ENCODE measurements at regions not wholly inside any gene's neighbourhood (a gene's known extent, or its start where the extent isn't known, plus 50 kb on each side); places are given as distances from the start of the nearest gene placed in this dataset.

- H3K9ac ChIP-seq (ENCODE audit: low read length) = no peak overlapping the region
- H3K4me3 ChIP-seq (ENCODE audit: low read length) = no peak overlapping the region
- no peaks in the 10 kb centered on the region for H3K79me2 ChIP-seq (replicated peaks; ENCODE audit: insufficient read depth, low read length)
- H3K4me2 ChIP-seq (ENCODE audit: low read length) = no peak overlapping the region
- H3K27ac ChIP-seq (ENCODE audit: low read length) = no peak overlapping the region
- H3K36me3 ChIP-seq (ENCODE audit: insufficient read depth, low read length) = no peaks in the 10 kb centered on the region
- no peaks in the 10 kb centered on the region for H3K9me3 ChIP-seq (ENCODE audit: low read length)
- TF ChIP-seq CTCF (IDR thresholded peaks at IDR 0.05; ENCODE audit: poor library complexity, severe bottlenecking) = no peak
- no peak for TF ChIP-seq POLR2AphosphoS5 (IDR thresholded peaks at IDR 0.05)
- TF ChIP-seq EZH2 (IDR thresholded peaks at IDR 0.05; ENCODE audit: borderline replicate concordance, insufficient read depth, low read length, poor library complexity, severe bottlenecking) = no peak
- no peak for TF ChIP-seq SMC3 (conservative IDR thresholded peaks at IDR 0.05; ENCODE audit: poor library complexity)
- TF ChIP-seq EP300 (conservative IDR thresholded peaks at IDR 0.05; ENCODE audit: poor library complexity, severe bottlenecking) = no peak
- TF ChIP-seq TAF1 (IDR thresholded peaks at IDR 0.05; ENCODE audit: low read depth) = no peak
- TF ChIP-seq RAD21 (conservative IDR thresholded peaks at IDR 0.05) = no peak
- TF ChIP-seq MXI1 (conservative IDR thresholded peaks at IDR 0.05; ENCODE audit: poor library complexity, severe bottlenecking) = no peak
- no peak for TF ChIP-seq REST (IDR thresholded peaks at IDR 0.05; ENCODE audit: borderline replicate concordance)
- no peaks in the 10 kb centered on the region for H3K9me2 ChIP-seq (ENCODE audit: insufficient read depth, low read length)
- no peaks in the 10 kb centered on the region for H4K20me1 ChIP-seq (ENCODE audit: insufficient read depth)
- H3K27me3 ChIP-seq (ENCODE audit: insufficient read depth, low read depth, low read length) = no peaks in the 10 kb centered on the region
- no peaks in the 10 kb centered on the region for H3F3A ChIP-seq (ENCODE audit: insufficient read depth, low read length, poor library complexity, severe bottlenecking)
- no peak overlapping the region for H2AFZ ChIP-seq (ENCODE audit: low read depth, low read length)
These were observed 680.2 kb downstream of the VRK1 start for GRCh38 chr14:97477353-97477752.

- no peak overlapping the region for H3K9ac ChIP-seq (ENCODE audit: low read length)
- no peak overlapping the region for H3K4me3 ChIP-seq (ENCODE audit: low read length)
These were observed 688.0 kb downstream of the VRK1 start for GRCh38 chr14:97485201-97485600.

More at GRCh38 chr14:97485201-97485600, 688.0 kb downstream of the VRK1 start:
- no peaks in the 10 kb centered on the region for H3F3A ChIP-seq (ENCODE audit: insufficient read depth, low read length, poor library complexity, severe bottlenecking)
- no peak overlapping the region for H3K27ac ChIP-seq (ENCODE audit: low read length)
- TF ChIP-seq SMC3 (conservative IDR thresholded peaks at IDR 0.05; ENCODE audit: poor library complexity) (no peak), REST (IDR thresholded peaks at IDR 0.05; ENCODE audit: borderline replicate concordance) (no peak), POLR2AphosphoS5 (IDR thresholded peaks at IDR 0.05) (peak; percentile 27)
- no peaks in the 10 kb centered on the region for H3K9me3 ChIP-seq (ENCODE audit: low read length)
- H3K36me3 ChIP-seq (ENCODE audit: insufficient read depth, low read length) = no peaks in the 10 kb centered on the region
- no peak overlapping the region for H2AFZ ChIP-seq (ENCODE audit: low read depth, low read length)
- no peaks in the 10 kb centered on the region for H3K27me3 ChIP-seq (ENCODE audit: insufficient read depth, low read depth, low read length)
- no peak overlapping the region for H3K4me2 ChIP-seq (ENCODE audit: low read length)
- H4K20me1 ChIP-seq (ENCODE audit: insufficient read depth) = no peaks in the 10 kb centered on the region
- H3K9me2 ChIP-seq (ENCODE audit: insufficient read depth, low read length) = no peaks in the 10 kb centered on the region
- H3K79me2 ChIP-seq (replicated peaks; ENCODE audit: insufficient read depth, low read length) = no peaks in the 10 kb centered on the region

Data from neural cell (in vitro differentiated cells).